ENCODE measurements at regions not wholly inside any gene's neighbourhood (a gene's known extent, or its start where the extent isn't known, plus 50 kb on each side); places are given as distances from the start of the nearest gene placed in this dataset.

DNA sequence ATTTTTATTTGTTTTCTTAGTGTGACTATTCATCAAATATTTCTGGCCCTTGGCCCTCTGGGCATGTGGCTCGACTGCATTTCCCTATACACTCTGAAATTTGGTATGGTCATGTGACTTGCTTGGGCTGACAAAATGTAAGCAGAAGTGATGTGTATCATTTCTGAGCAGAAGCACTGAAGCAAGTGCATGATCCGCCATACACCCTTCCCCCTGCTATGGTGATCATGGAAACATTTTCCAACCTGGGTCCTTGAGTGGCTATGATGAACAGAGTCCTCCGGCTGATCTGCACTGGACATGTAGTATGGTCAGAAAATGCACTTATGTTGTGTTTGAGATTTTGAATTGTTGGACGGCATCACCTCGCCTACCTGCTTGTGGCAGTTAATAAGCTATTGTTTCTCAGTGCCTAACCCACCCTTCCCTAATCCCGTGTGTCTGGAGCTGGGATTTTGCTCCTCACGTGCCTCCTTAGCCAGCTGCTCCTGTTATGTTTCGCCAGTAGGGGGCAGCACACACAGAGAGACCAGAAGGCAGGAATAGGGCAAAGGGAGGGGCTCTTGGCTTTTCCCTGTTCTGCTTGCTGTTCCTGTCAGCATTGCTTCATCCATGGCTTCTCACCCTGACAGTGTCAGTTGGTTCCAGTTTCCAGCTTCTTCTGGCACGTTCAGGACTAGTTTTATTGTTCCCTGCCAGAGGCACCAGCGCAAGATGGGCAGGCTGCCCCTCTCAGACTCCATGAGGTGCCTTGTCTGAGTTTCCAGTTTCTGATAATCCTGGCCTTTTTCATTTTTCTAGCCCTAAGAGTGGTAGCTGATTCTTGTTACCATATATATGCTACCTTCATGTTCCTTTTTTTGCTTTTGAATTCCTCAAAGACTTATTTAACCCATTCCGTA lies 207.4 kb downstream of the ARL6IP6 start (continued):
- TF ChIP-seq, protein P1, sequence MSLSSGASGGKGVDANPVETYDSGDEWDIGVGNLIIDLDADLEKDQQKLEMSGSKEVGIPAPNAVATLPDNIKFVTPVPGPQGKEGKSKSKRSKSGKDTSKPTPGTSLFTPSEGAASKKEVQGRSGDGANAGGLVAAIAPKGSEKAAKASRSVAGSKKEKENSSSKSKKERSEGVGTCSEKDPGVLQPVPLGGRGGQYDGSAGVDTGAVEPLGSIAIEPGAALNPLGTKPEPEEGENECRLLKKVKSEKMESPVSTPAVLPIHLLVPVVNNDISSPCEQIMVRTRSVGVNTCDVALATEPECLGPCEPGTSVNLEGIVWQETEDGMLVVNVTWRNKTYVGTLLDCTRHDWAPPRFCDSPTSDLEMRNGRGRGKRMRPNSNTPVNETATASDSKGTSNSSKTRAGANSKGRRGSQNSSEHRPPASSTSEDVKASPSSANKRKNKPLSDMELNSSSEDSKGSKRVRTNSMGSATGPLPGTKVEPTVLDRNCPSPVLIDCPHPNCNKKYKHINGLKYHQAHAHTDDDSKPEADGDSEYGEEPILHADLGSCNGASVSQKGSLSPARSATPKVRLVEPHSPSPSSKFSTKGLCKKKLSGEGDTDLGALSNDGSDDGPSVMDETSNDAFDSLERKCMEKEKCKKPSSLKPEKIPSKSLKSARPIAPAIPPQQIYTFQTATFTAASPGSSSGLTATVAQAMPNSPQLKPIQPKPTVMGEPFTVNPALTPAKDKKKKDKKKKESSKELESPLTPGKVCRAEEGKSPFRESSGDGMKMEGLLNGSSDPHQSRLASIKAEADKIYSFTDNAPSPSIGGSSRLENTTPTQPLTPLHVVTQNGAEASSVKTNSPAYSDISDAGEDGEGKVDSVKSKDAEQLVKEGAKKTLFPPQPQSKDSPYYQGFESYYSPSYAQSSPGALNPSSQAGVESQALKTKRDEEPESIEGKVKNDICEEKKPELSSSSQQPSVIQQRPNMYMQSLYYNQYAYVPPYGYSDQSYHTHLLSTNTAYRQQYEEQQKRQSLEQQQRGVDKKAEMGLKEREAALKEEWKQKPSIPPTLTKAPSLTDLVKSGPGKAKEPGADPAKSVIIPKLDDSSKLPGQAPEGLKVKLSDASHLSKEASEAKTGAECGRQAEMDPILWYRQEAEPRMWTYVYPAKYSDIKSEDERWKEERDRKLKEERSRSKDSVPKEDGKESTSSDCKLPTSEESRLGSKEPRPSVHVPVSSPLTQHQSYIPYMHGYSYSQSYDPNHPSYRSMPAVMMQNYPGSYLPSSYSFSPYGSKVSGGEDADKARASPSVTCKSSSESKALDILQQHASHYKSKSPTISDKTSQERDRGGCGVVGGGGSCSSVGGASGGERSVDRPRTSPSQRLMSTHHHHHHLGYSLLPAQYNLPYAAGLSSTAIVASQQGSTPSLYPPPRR (CRISPR knock-in tag; IDR thresholded peaks at IDR 0.05; ENCODE audit: borderline replicate concordance), result no peak
- TF ChIP-seq HOXA9 (CRISPR knock-in tag; IDR thresholded peaks at IDR 0.05; ENCODE audit: borderline replicate concordance), result no peak

DNA sequence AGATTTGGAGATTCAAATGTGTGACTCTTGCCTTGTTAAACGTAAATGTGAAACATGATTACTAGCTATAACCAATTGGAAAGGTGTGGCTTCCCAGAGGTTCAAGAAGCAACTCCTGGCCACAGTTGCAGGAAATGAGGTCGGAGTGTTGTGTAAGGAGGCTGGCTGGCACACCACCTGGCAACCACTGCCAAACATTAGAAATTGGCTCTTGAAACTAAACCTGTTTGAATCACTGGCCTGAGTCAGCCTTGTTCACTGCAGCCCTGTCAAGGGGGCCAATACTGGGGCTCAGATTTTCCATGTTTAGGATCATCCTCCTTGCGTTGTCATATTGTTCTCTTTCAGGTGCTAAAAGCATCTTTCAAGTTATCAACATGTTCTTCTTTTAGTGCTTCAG lies 206.3 kb downstream of the ARL6IP6 start:
- POLR2A ChIA-PET, result no interaction called here
- in situ Hi-C loops (cut with HindIII; ENCODE audit: extremely low pct_ligation_motif_present, low pct_unique_long_range_greater_than_20kb), result no loop called here
- no peak overlapping the region for H3K27ac ChIP-seq (ENCODE audit: extremely low read length, insufficient read depth, low read length)
- TF ChIP-seq ZNF232 (CRISPR knock-in tag; IDR thresholded peaks at IDR 0.05; ENCODE audit: borderline replicate concordance) (no peak), ZNF713 (CRISPR knock-in tag; IDR thresholded peaks at IDR 0.05) (no peak), ZNF629 (CRISPR knock-in tag; conservative IDR thresholded peaks at IDR 0.05) (no peak), ZNF709 (CRISPR knock-in tag; IDR thresholded peaks at IDR 0.05) (no peak), EZH2 (conservative IDR thresholded peaks at IDR 0.05; ENCODE audit: low read depth, low read length) (no peak), NR2F1 (CRISPR knock-in tag; IDR thresholded peaks at IDR 0.05) (no peak), RCOR2 (CRISPR knock-in tag; IDR thresholded peaks at IDR 0.05) (no peak), ZNF33B (CRISPR knock-in tag; IDR thresholded peaks at IDR 0.05) (no peak), FOXC1 (CRISPR knock-in tag; IDR thresholded peaks at IDR 0.05; ENCODE audit: borderline replicate concordance) (no peak), ZNF83 (CRISPR knock-in tag; IDR thresholded peaks at IDR 0.05; ENCODE audit: borderline replicate concordance) (no peak)
- TF ChIP-seq, protein P2, sequence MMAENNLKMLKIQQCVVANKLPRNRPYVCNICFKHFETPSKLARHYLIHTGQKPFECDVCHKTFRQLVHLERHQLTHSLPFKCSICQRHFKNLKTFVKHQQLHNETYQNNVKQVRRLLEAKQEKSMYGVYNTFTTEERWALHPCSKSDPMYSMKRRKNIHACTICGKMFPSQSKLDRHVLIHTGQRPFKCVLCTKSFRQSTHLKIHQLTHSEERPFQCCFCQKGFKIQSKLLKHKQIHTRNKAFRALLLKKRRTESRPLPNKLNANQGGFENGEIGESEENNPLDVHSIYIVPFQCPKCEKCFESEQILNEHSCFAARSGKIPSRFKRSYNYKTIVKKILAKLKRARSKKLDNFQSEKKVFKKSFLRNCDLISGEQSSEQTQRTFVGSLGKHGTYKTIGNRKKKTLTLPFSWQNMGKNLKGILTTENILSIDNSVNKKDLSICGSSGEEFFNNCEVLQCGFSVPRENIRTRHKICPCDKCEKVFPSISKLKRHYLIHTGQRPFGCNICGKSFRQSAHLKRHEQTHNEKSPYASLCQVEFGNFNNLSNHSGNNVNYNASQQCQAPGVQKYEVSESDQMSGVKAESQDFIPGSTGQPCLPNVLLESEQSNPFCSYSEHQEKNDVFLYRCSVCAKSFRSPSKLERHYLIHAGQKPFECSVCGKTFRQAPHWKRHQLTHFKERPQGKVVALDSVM (CRISPR knock-in tag; IDR thresholded peaks at IDR 0.05), result no peak
- TF ChIP-seq, protein P3, sequence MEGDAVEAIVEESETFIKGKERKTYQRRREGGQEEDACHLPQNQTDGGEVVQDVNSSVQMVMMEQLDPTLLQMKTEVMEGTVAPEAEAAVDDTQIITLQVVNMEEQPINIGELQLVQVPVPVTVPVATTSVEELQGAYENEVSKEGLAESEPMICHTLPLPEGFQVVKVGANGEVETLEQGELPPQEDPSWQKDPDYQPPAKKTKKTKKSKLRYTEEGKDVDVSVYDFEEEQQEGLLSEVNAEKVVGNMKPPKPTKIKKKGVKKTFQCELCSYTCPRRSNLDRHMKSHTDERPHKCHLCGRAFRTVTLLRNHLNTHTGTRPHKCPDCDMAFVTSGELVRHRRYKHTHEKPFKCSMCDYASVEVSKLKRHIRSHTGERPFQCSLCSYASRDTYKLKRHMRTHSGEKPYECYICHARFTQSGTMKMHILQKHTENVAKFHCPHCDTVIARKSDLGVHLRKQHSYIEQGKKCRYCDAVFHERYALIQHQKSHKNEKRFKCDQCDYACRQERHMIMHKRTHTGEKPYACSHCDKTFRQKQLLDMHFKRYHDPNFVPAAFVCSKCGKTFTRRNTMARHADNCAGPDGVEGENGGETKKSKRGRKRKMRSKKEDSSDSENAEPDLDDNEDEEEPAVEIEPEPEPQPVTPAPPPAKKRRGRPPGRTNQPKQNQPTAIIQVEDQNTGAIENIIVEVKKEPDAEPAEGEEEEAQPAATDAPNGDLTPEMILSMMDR (CRISPR knock-in tag; IDR thresholded peaks at IDR 0.05), result no peak

More for the DNA sequence above, 206.3 kb downstream of the ARL6IP6 start:
- Histone ChIP-seq H3K36me3 (replicated peaks in 1 of 2; ENCODE audit: control insufficient read depth in 1 of 2, insufficient read depth in 2 of 2, low read length in 2 of 2) (no peaks in the 10 kb centered on the region), H3K27me3 (ENCODE audit: control insufficient read depth in 1 of 2, insufficient read depth in 2 of 2, low read length in 2 of 2) (0 out of 5 replicates have a peak, but pooled peaks cover 0 to 5% of the 10 kb centered on the region in 2 experiments), H3K9ac (ENCODE audit: insufficient read depth, low read depth, low read length) (no peak overlapping the region), H3K4me3 (replicated peaks in 1 of 3; ENCODE audit: insufficient read depth in 1 of 3, low read depth in 2 of 3, low read length in 3 of 3) (no peak overlapping the region), H4K20me1 (ENCODE audit: insufficient read depth, low read length) (no peaks in the 10 kb centered on the region; the same call in 1 of the 2 replicates), H3K79me2 (ENCODE audit: insufficient read depth, low read length) (no peaks in the 10 kb centered on the region), H3K9me3 (ENCODE audit: low read length) (no peaks in the 10 kb centered on the region), H3K4me1 (ENCODE audit: insufficient read depth, low read length) (no peaks in the 10 kb centered on the region), H3K4me2 (ENCODE audit: low read depth, low read length) (no peak overlapping the region), H2AFZ (ENCODE audit: low read length) (no peak overlapping the region)
- intact Hi-C loops (cut with micrococcal nuclease; ENCODE audit: unreplicated experiment), result no loop called here
- no TSS peak for BruUV-seq (replicated peaks)
- ATAC-seq (no peak), DNase-seq (ENCODE audit: low spot score) (no peak), FAIRE-seq (no peak)
- 19% methylated on average over 3 of the region's 3 CpGs for WGBS (ENCODE audit: low lambda C conversion rate)
- CTCF ChIA-PET (ENCODE audit: low intra/inter-chr PET ratio, low total read pairs), result no interaction called here

Measured in HepG2 (cell line).